PC-9 (cell line): ENCODE measurements at regions not wholly inside any gene's neighbourhood (a gene's known extent, or its start where the extent isn't known, plus 50 kb on each side); places are given as distances from the start of the nearest gene placed in this dataset.

ENCODE experiments used
- BruUV-seq: library from RNA; stranded (reverse); fragments of 400-500 nt; replicated peaks from 2 replicates; lab custom pipeline; 2021; lab: Mats Ljungman, UMichigan
- CTCF ChIA-PET: fragments of 300-600 bp; sonication (Branson Sonifier 250); formaldehyde crosslinking; loops from one replicate; lab custom pipeline; 2022; ENCODE audit warnings: antibody characterized with exemption; lab: Charles Lee
- POLR2A ChIA-PET: fragments of 300-600 bp; sonication (Branson Sonifier 250); formaldehyde crosslinking; loops from one replicate; lab custom pipeline; 2022; ENCODE audit warnings: antibody characterized with exemption; ENCODE audit not compliant: unreplicated experiment; lab: Charles Lee
- DNase-seq, 2 experiments: peaks; one replicate each; pipeline versions ENCODE4 v3.0.0 to v3.0.0-alpha.2; 2015 to 2022; ENCODE audit warnings: mixed read lengths in 1 of 2
- H2AFZ ChIP-seq: fragments of 200-600 bp; sonication (generic); 2 replicates; pipeline ENCODE4 v1.8.1; 2017; ENCODE audit warnings: antibody characterized with exemption
- H3F3A ChIP-seq: fragments of 200-600 bp; sonication (generic); 2 replicates; pipeline ENCODE4 v1.8.1; 2017; ENCODE audit warnings: antibody characterized with exemption, mild to moderate bottlenecking, low read depth; ENCODE audit not compliant: insufficient read depth
- H3K27ac ChIP-seq: fragments of 200-600 bp; sonication (generic); 2 replicates; pipeline ENCODE4 v1.6.1; 2016; ENCODE audit warnings: mixed run types
- H3K27me3 ChIP-seq: fragments of 200-600 bp; sonication (generic); 2 replicates; pipeline ENCODE4 v1.6.1; 2016; ENCODE audit warnings: low read depth, mixed run types; ENCODE audit not compliant: insufficient read depth
- H3K36me3 ChIP-seq: fragments of 200-600 bp; sonication (generic); 2 replicates; pipeline ENCODE4 v1.6.1; 2016; ENCODE audit warnings: low read depth, mixed run types
- H3K4me1 ChIP-seq: fragments of 200-600 bp; sonication (generic); replicated peaks from 2 replicates; pipeline ENCODE4 v1.6.1; 2016; ENCODE audit warnings: mixed run types; ENCODE audit not compliant: insufficient read depth
- H3K4me2 ChIP-seq: fragments of 200-600 bp; sonication (generic); 2 replicates; pipeline ENCODE4 v1.6.1; 2017; ENCODE audit warnings: mixed run types
- H3K4me3 ChIP-seq: fragments of 200-600 bp; sonication (generic); 2 replicates; pipeline ENCODE4 v1.6.1; 2016; ENCODE audit warnings: mixed run types
- H3K79me2 ChIP-seq: fragments of 200-600 bp; sonication (generic); 2 replicates; pipeline ENCODE4 v1.6.1; 2017; ENCODE audit warnings: low read depth, mixed run types
- H3K9me2 ChIP-seq: fragments of 200-600 bp; sonication (generic); 2 replicates; pipeline ENCODE4 v1.8.1; 2017; ENCODE audit warnings: mild to moderate bottlenecking; ENCODE audit not compliant: insufficient read depth
- H3K9me3 ChIP-seq: fragments of 200-600 bp; sonication (generic); 2 replicates; pipeline ENCODE4 v1.8.1; 2016; ENCODE audit warnings: low read depth; ENCODE audit not compliant: insufficient read depth
- H4K20me1 ChIP-seq: fragments of 200-600 bp; sonication (generic); 2 replicates; pipeline ENCODE4 v1.8.1; 2017; ENCODE audit not compliant: insufficient read depth
- EZH2 ChIP-seq: fragments of 200-600 bp; sonication (generic); IDR thresholded peaks from 2 replicates; pipeline ENCODE4 v1.8.0; 2017; ENCODE audit warnings: antibody characterized with exemption, low read depth
- intact Hi-C: fragments of 100-400 bp; cut with micrococcal nuclease; formaldehyde crosslinking; loops from one replicate; pipeline ENCODE4 v1.10.0; 2022; ENCODE audit not compliant: unreplicated experiment
- TF ChIP-seq, protein P1 (sequence below): fragments of 200-600 bp; sonication (generic); conservative IDR thresholded peaks from 2 replicates; pipeline ENCODE4 v1.6.1; 2017; ENCODE audit warnings: mixed run types, antibody characterized with exemption, mild to moderate bottlenecking, moderate library complexity

- TF ChIP-seq, protein P1, sequence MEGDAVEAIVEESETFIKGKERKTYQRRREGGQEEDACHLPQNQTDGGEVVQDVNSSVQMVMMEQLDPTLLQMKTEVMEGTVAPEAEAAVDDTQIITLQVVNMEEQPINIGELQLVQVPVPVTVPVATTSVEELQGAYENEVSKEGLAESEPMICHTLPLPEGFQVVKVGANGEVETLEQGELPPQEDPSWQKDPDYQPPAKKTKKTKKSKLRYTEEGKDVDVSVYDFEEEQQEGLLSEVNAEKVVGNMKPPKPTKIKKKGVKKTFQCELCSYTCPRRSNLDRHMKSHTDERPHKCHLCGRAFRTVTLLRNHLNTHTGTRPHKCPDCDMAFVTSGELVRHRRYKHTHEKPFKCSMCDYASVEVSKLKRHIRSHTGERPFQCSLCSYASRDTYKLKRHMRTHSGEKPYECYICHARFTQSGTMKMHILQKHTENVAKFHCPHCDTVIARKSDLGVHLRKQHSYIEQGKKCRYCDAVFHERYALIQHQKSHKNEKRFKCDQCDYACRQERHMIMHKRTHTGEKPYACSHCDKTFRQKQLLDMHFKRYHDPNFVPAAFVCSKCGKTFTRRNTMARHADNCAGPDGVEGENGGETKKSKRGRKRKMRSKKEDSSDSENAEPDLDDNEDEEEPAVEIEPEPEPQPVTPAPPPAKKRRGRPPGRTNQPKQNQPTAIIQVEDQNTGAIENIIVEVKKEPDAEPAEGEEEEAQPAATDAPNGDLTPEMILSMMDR, result no peak
- no peak for TF ChIP-seq EZH2
- POLR2A ChIA-PET, result no interaction called here
- no peak overlapping the region for H3K4me2 ChIP-seq
These were observed 523.0 kb downstream of the SPRY1 start for GRCh38 chr4:123919576-123920098.

GRCh38 chr4:123921339-123921738 is 524.7 kb downstream of the SPRY1 start:
- Histone ChIP-seq H2AFZ (no peak overlapping the region; the same call in 1 of the 2 replicates), H3K9me2 (no peaks in the 10 kb centered on the region), H3K27ac (no peak overlapping the region), H3K4me2 (no peak overlapping the region), H3K4me3 (no peak overlapping the region), H3K36me3 (no peaks in the 10 kb centered on the region), H3K9me3 (no peaks in the 10 kb centered on the region), H3K27me3 (no peaks in the 10 kb centered on the region), H4K20me1 (no peaks in the 10 kb centered on the region), H3K79me2 (no peaks in the 10 kb centered on the region), H3K4me1 (no peaks in the 10 kb centered on the region), H3F3A (no peaks in the 10 kb centered on the region)
- intact Hi-C loops, result no loop called here
- TF ChIP-seq EZH2, result no peak
- TF ChIP-seq, protein P1, result no peak
- CTCF ChIA-PET, result no interaction called here
- no TSS peak for BruUV-seq
- DNase-seq, result no peak
- POLR2A ChIA-PET, result no interaction called here

More at GRCh38 chr4:123919576-123920098, 523.0 kb downstream of the SPRY1 start:
- no peaks in the 10 kb centered on the region for H3K4me1 ChIP-seq
- CTCF ChIA-PET, result no interaction called here
- no peaks in the 10 kb centered on the region for H3K27me3 ChIP-seq
- H3K27ac ChIP-seq, result no peak overlapping the region
- intact Hi-C loops, result no loop called here
- no peaks in the 10 kb centered on the region for H4K20me1 ChIP-seq
- H3K4me3 ChIP-seq, result no peak overlapping the region
- no peak for DNase-seq
- H3F3A ChIP-seq, result no peaks in the 10 kb centered on the region
- H3K79me2 ChIP-seq, result no peaks in the 10 kb centered on the region
- BruUV-seq, result no TSS peak
- H3K36me3 ChIP-seq, result no peaks in the 10 kb centered on the region
- no peaks in the 10 kb centered on the region for H3K9me2 ChIP-seq
- no peak overlapping the region for H2AFZ ChIP-seq
- H3K9me3 ChIP-seq, result no peaks in the 10 kb centered on the region

DNA sequence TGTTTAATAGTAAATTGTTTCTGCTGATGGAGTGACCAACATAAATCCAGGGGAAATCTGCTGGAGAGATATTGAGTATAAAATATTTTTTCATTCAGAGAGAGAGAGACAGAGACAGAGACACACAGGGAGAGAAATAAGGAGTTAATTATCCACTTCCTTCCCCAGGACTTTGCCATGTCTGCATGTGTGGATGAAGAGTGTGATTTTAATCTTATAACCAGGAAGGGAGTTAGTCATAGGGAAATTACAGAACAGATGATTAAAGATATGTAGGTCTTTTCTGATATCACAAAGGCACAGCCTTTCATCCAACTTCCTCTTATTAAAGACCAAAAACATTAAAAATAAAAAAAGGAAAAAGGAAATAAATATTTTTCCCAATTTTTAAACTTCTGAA is 526.3 kb downstream of the SPRY1 start:
- Histone ChIP-seq H3K4me3 (no peak overlapping the region), H2AFZ (no peak overlapping the region), H3K27ac (no peak overlapping the region), H3K27me3 (no peaks in the 10 kb centered on the region), H3K4me1 (no peaks in the 10 kb centered on the region), H3K4me2 (no peak overlapping the region), H3K9me3 (no peaks in the 10 kb centered on the region), H3K79me2 (no peaks in the 10 kb centered on the region), H3F3A (no peaks in the 10 kb centered on the region), H3K9me2 (no peaks in the 10 kb centered on the region), H4K20me1 (no peaks in the 10 kb centered on the region), H3K36me3 (no peaks in the 10 kb centered on the region)
- TF ChIP-seq, protein P1, result no peak
- TF ChIP-seq EZH2, result no peak
- intact Hi-C loops, result no loop called here
- BruUV-seq, result no TSS peak
- no peak for DNase-seq
- ChIA-PET CTCF (no interaction called here), POLR2A (no interaction called here)
